ENCODE measurements at regions not wholly inside any gene's neighbourhood (a gene's known extent, or its start where the extent isn't known, plus 50 kb on each side); places are given as distances from the start of the nearest gene placed in this dataset.

- DNase-seq (ENCODE audit: low spot score): no peak
- no peak for TF ChIP-seq CTCF (IDR thresholded peaks at IDR 0.05; ENCODE audit: borderline replicate concordance, control extremely low read depth, extremely low read depth, insufficient read depth, missing control alignments)
- in situ Hi-C loops (cut with MboI; ENCODE audit: low sequenced_read_pairs, unreplicated experiment): no loop called here
Measured at GRCh38 chr16:22632606-22633005, 121.9 kb downstream of the NPIPB5 start.

GRCh38 chr16:22633280-22633679 is 122.6 kb downstream of the NPIPB5 start:
- no peak for TF ChIP-seq CTCF (IDR thresholded peaks at IDR 0.05; ENCODE audit: borderline replicate concordance, control extremely low read depth, extremely low read depth, insufficient read depth, missing control alignments)
- no peak for DNase-seq (ENCODE audit: low spot score)
- in situ Hi-C loops (cut with MboI; ENCODE audit: low sequenced_read_pairs, unreplicated experiment): no loop called here

- no peak for TF ChIP-seq CTCF (IDR thresholded peaks at IDR 0.05; ENCODE audit: borderline replicate concordance, control extremely low read depth, extremely low read depth, insufficient read depth, missing control alignments)
- in situ Hi-C loops (cut with MboI; ENCODE audit: low sequenced_read_pairs, unreplicated experiment): no loop called here
- DNase-seq (ENCODE audit: low spot score): no peak
Measured at GRCh38 chr16:22633799-22634198, 123.1 kb downstream of the NPIPB5 start.

GRCh38 chr16:22634954-22635353 is 124.3 kb downstream of the NPIPB5 start:
- DNase-seq (ENCODE audit: low spot score): no peak
- no peak for TF ChIP-seq CTCF (IDR thresholded peaks at IDR 0.05; ENCODE audit: borderline replicate concordance, control extremely low read depth, extremely low read depth, insufficient read depth, missing control alignments)
- in situ Hi-C loops (cut with MboI; ENCODE audit: low sequenced_read_pairs, unreplicated experiment): no loop called here

- no peak for TF ChIP-seq CTCF (IDR thresholded peaks at IDR 0.05; ENCODE audit: borderline replicate concordance, control extremely low read depth, extremely low read depth, insufficient read depth, missing control alignments)
- DNase-seq (ENCODE audit: low spot score): no peak
Measured at GRCh38 chr16:22635357-22635761, 124.7 kb downstream of the NPIPB5 start.

GRCh38 chr16:22635801-22636200 is 125.1 kb downstream of the NPIPB5 start:
- TF ChIP-seq CTCF (IDR thresholded peaks at IDR 0.05; ENCODE audit: borderline replicate concordance, control extremely low read depth, extremely low read depth, insufficient read depth, missing control alignments): no peak
- in situ Hi-C loops (cut with MboI; ENCODE audit: low sequenced_read_pairs, unreplicated experiment): no loop called here
- DNase-seq (ENCODE audit: low spot score): no peak

More at GRCh38 chr16:22635357-22635761, 124.7 kb downstream of the NPIPB5 start:
- in situ Hi-C loops (cut with MboI; ENCODE audit: low sequenced_read_pairs, unreplicated experiment): no loop called here
